K562 (cell line): ENCODE measurements at regions not wholly inside any gene's neighbourhood (a gene's known extent, or its start where the extent isn't known, plus 50 kb on each side); places are given as distances from the start of the nearest gene placed in this dataset.

Experiments used
- CREBBP ChIP-seq: IDR thresholded peaks from one replicate; pipeline ENCODE4 v1.6.1; 2012; ENCODE audit warnings: low read depth, mild to moderate bottlenecking, control low read depth, inconsistent platforms, low read length
- TAF1 ChIP-seq: IDR thresholded peaks from 2 replicates; pipeline ENCODE4 v1.6.1; 2011; ENCODE audit warnings: mild to moderate bottlenecking, low read length, moderate library complexity; ENCODE audit not compliant: insufficient read depth, control insufficient read depth, severe bottlenecking; ENCODE audit errors: extremely low read depth
- TF ChIP-seq, protein P1 (sequence below), 2 experiments: fragments of 450-650 bp in 1 of 2; sonication (generic) in 1 of 2; formaldehyde crosslinking in 1 of 2; IDR thresholded peaks; 2 replicates each; pipeline versions ENCODE4 v1.7.1 to v1.9.0; 2016 to 2022; ENCODE audit warnings: inconsistent platforms in 1 of 2, mild to moderate bottlenecking in 1 of 2, missing genetic modification reagents in 1 of 2

DNA sequence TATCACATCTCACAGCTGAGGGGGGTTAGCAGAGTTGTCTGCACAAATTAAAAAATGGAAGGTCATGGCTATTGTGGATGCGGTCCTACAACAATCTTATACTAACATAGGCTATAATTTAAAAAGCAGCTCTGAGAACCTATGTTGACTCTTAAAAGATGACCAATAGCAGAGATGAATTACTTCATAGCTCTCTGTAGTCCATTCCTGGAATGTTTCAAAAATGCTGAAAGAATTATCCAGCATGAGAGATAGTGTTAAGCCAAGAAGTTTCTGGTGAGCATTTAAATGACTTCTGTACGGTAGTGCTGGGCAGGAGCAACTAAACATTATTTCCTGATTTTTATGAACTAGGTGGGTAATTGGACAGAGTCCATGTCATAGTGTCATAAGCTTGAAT, 218.2 kb upstream of the NUDT12 start (continued):
- TF ChIP-seq, protein P1, sequence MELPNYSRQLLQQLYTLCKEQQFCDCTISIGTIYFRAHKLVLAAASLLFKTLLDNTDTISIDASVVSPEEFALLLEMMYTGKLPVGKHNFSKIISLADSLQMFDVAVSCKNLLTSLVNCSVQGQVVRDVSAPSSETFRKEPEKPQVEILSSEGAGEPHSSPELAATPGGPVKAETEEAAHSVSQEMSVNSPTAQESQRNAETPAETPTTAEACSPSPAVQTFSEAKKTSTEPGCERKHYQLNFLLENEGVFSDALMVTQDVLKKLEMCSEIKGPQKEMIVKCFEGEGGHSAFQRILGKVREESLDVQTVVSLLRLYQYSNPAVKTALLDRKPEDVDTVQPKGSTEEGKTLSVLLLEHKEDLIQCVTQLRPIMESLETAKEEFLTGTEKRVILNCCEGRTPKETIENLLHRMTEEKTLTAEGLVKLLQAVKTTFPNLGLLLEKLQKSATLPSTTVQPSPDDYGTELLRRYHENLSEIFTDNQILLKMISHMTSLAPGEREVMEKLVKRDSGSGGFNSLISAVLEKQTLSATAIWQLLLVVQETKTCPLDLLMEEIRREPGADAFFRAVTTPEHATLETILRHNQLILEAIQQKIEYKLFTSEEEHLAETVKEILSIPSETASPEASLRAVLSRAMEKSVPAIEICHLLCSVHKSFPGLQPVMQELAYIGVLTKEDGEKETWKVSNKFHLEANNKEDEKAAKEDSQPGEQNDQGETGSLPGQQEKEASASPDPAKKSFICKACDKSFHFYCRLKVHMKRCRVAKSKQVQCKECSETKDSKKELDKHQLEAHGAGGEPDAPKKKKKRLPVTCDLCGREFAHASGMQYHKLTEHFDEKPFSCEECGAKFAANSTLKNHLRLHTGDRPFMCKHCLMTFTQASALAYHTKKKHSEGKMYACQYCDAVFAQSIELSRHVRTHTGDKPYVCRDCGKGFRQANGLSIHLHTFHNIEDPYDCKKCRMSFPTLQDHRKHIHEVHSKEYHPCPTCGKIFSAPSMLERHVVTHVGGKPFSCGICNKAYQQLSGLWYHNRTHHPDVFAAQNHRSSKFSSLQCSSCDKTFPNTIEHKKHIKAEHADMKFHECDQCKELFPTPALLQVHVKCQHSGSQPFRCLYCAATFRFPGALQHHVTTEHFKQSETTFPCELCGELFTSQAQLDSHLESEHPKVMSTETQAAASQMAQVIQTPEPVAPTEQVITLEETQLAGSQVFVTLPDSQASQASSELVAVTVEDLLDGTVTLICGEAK (IDR thresholded peaks at IDR 0.05): no peak
- TF ChIP-seq, protein P1 (CRISPR knock-in tag; IDR thresholded peaks at IDR 0.05): no peak
- TF ChIP-seq TAF1 (no peak), CREBBP (no peak)
